T-helper 9 cell (primary cell): ENCODE measurements at regions not wholly inside any gene's neighbourhood (a gene's known extent, or its start where the extent isn't known, plus 50 kb on each side); places are given as distances from the start of the nearest gene placed in this dataset.
"Not testable (repeated sequence)": the region's sequence is repeated elsewhere in the genome, so short reads cannot be mapped to it uniquely, and the experiment has no call there.

Experiments
- DNase-seq: peaks from one replicate; pipeline ENCODE4 v3.0.0-alpha.2; 2020

DNA sequence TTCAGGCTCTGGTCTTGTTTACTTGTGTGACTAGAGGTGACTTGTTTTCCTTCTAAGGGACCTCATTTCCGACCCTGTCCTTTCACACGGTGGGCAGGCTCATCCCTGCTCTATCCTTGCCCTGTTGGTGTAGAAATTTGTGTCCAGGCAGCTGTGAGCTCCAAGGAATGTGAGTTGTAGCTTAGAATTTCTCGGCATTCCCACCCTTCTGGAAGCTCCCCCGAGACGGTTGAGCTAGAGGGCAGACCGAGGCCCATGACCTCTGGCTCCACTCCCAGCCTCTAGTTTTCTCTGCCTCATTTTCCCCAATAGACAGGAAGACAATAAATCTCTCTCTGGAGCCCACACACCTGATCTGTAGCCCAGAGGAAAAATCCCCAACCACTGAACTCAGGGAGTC lies 100.9 kb downstream of the NAV1 start:
- no peak for DNase-seq

DNA sequence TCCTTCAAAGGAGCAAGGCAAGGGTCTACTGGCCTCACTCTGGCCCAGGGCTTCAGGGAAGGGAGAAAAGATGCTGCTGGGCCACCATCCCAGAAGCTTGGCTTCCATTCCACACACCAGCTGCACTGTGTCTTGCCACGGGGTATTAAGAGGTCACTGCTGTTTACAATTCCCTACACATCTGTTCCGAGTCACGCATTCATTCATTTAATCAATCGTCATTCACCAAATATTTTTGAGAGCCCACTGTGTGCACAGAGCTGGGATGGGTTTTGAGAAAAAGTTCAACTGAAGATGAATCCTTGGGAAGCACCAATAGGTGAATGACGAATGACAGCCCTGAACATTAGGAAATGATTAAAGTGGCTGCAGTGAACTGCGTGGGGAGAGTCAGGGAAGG lies 101.7 kb downstream of the NAV1 start:
- no peak for DNase-seq

DNA sequence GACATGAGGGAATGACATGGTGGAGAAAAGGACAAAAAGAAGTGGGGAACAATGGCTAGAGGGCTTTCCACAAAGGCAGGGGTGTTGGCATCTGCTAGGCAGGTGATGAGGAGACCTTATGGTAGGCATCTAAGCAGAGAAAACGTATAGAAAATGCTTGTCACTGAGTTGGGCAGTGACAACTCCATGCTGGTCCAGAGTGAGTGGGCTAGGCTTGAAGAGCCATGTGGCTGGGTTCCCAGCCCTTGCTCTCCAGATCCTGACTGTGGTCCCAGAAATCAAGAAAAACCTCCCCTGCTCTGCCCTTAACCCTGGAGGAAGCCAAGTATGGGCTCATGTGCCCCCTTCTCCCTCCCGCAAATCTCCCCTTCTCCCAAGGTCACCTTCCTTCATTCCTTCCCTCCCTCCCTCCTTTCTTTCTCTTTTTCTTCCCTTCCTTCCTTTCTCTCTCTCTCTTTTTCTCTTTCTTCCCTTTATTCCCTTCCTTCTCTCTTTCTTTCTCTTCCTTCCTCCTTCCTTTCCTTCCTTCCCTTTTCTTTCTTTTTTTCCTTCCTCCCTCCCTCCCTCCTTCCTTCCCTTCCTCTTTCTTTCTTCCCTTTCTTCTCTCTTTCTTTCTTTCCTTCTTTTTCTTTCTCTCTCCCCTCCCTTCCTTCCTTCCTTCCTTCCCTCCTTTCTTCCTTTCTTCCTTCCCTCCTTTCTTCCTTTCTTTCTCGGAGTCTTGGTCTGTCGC lies 102.8 kb downstream of the NAV1 start:
- DNase-seq: no peak

DNA sequence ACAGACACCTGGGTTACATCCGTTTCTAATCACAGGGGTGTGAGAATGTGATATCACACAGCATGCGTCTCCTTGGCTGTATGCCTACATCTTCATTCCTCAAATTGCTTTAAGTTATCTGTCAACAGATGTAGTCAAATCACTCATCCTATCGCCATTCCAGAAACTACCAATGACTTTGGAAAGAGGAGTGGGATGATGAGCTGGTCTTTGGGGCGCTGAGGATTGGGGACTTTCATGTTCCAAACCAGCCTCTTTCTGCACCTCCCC lies 104.8 kb downstream of the NAV1 start:
- DNase-seq: no peak

DNA sequence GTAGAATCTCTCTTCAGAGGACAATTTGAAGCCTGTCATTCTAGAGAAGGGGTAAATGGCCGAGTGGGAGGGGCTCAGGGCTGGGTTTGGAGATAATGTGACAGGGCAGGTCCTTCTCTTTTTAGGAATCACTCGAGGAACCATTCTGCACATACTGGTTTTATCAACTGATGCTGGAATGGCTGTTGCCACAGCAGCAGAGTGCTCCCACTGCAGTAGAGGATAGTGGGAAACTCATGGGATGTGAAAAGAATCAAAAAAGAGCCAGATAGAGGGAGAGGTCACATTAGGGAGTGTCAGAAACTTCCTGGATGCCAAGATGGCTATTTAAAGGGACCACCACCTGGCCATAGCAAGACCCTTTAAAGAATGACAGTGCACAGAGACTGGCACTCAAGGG lies 105.3 kb downstream of the NAV1 start:
- DNase-seq: no peak

DNA sequence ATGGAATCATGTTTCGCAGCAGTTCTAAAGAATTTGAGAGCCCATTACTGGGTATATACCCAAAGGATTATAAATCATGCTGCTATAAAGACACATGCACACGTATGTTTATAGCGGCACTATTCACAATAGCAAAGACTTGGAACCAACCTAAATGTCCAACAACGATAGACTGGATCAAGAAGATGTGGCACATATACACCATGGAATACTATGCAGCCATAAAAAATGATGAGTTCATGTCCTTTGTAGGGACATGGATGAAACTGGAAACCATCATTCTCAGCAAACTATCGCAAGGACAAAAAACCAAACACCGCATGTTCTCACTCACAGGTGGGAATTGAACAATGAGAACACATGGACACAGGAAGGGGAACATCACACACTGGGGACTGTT lies 106.1 kb downstream of the NAV1 start:
- DNase-seq: not testable (repeated sequence)

DNA sequence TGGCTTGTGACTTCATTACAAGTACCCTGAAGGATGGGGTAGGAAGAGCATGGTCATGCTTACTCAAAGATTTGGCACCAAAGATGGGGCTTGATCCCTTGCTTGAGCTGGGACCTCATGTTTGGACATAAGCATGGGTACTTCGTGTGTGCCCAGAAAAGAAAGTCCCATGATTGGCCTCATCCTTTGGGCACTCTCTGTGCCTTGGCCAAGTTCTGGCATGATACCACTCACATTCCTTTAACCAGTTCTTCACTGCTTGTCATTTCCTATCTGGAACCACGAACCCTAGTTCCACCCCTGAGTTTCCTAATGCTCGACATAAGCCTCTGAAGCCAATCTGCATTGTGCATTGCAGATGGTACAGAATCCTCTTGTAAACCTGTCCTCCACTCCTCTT lies 107.0 kb downstream of the NAV1 start:
- no peak for DNase-seq

DNA sequence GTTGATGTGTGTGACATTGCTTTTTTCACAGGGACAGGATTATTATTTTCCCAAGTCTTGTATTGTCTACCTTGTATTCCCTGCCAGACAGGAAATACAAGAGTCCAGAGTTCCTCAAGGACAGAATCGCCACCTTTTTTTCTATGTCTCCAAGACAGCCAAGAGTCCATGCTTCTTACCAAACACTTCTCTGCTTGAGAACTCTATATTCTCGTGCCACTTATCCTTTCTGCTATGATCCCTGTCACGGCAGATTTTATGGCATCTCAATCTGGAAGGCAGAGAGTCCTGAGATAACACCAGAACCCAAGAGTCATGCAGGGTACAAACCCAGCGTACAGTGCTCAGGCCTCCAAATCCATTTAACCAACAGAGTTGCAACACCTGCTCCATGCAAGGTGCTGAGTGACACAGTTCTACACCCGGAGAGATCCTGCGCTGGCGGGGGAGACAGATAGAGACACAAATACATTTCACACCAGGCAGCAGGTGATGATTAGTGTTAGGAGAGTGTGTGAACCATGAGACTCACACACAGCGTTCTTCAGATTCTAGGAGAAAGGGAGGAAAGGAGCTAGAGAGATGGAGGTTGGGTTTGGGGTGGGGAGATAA lies 107.6 kb downstream of the NAV1 start:
- DNase-seq: no peak

DNA sequence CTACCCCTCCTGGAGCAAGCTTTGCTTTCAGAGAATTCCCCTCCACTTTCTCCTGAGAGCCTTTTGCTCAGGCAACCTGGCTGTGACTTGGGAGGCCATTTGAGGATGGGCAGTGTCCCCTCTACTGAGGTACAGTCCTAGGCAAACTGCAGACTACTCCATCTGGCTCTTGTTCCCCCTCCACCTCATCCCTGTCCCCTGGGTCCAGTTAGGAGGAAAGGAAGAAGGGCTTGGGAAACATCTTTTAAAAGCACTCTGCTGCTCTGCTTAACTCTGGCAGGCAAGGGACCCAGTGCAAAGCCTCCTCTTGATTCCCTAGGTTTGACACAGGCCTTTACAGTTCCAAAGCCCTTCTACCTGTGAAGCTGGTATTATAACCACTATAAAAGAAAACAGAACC lies 108.2 kb downstream of the NAV1 start:
- DNase-seq: no peak

DNA sequence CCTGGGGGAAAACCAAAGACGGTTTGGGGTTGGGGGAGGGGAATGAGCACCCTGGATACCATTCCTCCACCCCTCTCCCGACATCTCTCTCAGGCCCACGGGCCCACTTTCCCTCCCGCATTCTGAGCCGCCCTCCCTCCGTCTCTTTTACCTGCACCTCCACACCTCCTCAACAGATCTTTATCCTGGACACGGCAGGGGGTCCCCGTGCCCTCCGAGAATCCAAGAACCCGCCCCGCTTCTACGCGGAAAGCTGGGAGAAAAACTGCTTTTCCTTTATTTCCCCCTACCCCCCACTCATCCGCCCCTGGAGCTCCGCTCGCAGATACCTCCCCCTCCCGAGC lies 108.8 kb downstream of the NAV1 start:
- no peak for DNase-seq

DNA sequence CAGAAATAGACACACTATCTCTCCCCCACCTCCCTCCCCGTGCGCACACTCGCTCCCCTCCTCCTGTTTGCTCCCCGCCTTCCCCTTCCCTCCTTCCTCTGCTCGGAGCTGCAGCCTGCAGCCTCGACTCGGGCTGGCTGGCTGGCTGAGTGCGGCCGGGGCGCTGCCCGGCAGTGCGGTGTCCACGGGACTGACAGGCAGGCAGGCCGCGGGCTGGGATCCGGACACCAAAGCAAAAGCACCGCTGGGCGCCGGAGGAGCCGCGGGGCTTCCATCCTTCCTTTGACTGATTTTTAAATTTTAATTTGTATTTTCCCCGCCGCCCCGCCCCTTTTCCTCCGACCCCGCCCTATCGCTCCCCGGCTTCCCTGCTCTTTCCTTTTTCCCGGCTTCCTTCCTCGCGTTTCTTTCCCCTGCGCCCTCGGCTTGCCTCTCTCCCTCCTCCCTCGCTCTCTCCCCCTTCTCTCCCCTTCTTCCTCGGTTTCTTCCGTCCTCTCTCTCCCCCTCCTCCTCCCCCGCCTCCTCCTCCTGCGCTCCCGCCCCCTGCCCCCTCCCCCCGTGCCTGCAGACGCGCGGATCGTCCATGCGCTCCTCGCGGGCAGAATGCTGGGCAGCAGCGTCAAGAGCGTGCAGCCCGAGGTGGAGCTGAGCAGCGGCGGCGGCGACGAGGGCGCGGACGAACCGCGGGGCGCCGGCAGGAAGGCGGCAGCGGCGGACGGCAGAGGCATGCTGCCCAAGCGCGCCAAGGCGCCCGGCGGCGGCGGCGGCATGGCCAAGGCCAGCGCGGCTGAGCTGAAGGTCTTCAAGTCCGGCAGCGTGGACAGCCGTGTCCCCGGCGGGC lies 109.4 kb downstream of the NAV1 start:
- DNase-seq: no peak

DNA sequence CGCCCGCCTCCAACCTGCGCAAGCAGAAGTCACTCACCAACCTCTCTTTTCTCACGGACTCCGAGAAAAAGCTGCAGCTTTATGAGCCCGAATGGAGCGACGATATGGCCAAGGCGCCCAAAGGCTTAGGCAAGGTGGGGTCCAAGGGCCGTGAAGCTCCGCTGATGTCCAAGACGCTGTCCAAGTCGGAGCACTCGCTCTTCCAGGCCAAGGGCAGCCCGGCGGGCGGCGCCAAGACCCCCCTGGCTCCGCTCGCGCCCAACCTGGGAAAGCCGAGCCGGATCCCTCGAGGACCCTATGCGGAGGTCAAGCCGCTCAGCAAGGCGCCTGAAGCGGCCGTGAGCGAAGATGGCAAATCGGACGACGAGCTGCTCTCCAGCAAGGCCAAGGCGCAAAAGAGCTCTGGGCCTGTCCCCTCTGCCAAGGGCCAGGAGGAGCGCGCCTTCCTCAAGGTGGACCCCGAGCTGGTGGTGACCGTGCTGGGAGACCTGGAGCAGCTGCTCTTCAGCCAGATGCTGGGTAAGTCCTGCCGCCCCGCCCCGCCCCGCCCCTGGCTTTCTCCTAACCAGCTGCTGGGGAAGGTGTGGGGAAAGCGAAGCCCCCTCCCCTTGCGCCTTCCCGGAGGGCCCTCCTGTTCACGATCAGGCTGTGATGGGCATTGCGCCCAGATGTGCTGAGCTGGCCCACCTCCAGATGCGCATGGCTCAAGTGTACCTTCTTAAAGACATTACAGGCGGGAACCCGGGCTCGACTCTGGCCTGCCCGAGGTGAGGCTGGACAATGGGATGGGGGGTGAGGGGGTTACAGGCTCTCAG lies 110.2 kb downstream of the NAV1 start:
- DNase-seq: no peak

DNA sequence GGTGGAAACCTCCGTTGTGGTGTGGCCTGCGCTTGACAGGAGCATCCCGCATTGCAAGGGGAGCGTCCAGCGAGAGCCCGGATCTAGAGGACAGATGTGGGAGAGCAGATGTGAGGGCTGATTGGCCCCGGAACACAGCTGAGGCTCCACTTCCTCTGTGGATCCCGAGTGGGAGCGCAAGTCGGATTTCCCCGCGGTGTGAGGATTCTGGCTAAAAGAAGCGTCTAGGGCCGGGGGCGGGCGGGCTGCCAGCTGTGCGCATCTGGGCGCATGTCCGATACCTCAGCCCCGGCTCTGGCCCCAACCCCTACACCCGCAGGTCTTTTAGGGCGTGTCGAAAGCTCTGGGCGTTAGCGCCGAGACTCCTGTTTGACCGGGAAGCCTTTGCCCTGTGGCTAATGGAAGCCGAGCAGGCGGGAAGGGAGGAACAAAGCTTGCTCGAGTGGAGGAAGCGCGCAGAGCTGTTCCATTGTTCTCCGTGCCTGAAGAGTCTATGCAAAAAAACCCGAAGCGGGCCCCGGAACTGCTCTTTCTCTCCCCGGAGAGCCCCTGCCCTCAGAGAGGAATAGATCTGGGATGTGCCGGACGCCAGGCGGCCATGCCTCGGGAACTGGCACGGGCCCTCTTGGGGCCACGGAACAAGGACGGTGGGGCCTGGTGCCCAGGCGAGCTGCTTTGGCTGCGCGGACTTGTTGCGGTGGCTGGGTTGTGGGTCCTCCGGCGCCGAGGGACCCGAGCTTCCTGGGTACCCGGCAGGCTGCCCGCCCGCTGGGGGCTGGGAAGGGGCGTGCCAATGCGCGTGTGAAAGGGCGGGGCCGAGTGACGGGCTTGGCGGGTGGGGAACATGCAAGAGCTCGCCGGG lies 111.1 kb downstream of the NAV1 start:
- no peak for DNase-seq

DNA sequence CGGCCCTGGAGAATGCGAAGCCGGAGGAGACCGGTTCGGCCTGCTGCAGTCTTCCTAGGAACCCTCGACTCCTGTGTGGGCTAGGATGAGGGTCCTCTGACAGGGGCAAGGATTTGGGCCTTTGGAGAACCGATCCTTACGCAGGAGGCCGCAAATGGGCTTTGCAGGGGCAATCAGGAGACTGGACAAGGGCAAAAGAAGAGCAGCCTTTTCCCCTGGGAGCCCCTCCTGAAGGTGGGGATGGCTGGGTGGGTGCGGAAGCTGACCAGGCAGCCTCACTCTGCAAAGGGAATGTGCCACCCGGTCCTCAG lies 111.7 kb downstream of the NAV1 start:
- DNase-seq: no peak

DNA sequence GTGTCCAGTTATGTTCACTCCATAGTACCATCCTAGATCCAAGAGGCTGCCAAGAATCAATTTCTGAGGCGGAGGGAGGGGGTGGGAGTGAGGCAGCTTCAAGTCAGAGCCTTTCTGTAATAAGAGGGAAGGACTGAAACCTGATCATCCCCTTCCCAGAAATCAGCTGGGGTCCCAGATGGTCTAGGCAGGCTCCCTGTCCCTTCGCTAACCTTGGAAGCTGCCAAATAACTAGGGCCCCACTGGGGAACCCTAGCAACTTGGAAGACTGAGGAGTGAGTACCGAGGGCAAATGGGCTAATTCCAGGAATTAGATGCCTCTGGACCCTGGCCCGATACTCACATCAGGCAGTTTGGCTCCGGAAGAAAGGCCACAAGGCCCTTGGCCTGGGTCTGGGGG lies 113.3 kb downstream of the NAV1 start:
- no peak for DNase-seq

DNA sequence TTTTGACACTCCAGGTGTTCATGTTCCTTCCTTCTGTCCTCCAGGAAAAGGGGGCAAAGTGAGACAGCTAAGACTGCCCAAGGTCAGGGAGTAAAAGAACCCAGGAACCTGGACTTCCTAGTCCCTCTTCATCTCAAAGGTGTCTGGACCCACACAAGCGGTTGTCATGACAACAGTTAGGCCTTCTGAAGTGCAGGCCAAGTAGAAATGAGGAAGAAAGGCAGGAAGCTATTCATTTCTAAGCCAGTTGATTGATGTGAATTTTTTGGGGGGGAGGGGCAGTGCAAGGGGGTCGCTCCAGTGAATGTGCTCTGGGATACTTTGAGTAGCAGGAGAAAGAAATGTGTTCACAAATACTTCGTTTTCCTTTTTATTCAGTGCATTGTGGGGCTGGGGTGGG lies 114.3 kb downstream of the NAV1 start:
- no peak for DNase-seq

DNA sequence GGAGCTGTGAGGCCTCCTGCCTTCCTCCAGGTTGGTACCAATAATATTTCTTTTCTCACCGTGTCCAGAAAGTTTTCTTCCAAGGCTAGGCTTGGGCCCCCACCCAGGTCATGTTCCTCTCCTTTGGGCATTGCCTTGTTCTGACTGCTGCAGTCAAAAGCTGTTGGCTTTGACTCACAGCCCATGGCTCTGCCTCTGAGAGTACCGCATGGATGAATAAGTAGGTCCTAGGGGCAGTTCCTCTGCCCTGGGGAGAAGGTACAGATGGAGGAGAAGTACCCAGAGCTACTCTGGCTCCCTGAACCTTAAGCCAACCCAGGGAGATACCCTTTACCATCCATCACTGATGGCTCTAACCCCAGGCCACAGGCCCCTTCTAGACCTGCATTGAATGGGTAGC lies 115.0 kb downstream of the NAV1 start:
- DNase-seq: no peak

DNA sequence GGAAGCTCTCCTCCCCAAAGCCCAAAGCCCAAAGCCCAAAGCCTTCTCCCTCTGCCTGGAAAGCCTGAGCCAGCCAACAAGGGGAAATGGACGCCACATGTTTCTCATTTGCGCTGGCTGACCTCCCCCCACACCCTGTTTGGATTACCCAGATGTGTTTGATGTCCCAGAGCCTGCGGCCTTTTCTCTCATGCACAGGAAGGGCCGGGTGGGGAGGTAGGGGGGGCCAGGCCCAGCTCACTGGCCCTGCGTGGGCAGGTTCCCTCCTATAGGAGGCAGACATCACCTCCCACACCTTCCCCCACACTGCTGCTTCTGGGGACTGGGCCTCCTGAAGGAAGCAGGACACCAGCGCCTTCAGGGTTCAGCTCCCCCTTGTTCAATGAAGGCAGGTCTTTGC lies 116.3 kb downstream of the NAV1 start:
- no peak for DNase-seq

DNA sequence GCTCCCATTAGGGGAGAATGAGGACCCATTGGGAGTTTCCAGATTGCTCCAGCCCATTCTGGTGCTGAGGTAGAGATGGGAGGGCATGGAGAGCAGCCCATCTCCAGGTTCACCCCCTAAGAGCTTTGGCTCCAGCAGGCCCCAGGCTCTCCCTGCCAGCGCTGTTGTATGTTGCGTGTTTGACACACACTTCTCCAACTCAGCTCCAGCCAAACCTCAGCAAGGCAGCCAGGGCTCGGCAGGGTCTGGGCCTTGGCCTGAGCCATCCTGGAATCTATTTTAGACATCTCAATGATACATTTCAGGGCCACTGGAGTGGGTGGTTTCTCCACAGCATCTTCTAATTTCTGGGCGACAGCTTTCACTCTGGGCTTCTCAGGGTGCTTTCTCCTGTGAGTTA lies 117.0 kb downstream of the NAV1 start:
- DNase-seq: no peak

DNA sequence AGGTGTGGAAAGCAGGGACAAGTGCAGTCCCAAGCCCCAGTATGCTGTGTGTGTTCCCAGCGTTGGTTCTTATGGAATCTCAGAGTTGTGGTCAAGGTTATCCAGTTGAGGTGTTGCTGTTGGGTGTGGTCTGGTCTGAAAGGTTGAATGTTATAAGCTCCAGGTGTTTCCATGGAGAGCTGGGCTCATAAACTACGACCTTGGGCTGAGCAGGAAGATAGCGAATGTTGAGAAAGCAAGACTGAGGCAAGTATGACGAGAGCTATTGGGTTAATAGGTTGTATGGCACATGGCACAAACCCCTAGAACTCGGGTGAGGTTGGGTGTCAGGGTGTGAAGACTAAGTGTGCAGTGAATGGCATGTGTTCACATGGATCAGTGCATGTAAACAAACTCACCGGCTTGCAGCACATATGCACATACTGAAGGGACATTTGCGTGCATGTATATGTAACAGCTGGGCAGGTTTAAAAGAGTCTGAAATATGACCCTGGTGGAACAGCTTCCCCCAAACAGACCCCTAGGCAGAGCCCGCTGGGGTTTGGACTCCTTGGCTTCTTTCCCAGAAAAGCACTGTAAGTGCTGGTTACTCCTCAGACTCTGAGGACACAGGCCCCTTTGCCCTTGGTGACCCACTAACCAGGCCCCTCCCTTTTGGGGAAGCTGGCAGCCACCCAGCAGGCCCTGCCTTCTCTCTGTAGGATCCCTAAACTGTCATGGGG lies 117.5 kb downstream of the NAV1 start:
- DNase-seq: no peak

DNA sequence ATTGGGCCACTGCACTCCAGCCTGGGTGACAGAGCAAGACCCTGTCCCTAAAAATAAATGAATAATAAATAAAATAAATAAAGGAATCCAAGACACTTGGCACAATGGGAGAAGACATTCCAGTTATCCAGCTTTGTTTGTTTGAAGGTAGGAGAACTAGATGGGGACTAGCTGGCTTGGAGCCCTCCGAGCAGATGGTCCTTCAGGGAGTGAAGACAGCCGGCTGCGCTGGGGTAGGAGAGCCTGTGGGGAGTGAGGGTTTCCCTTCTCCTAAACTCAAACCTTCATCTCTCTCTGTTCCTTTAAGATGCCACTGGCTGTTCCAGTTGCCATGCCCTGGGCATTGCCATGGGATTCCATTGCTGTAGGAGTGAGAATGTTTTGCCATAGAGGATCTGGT lies 120.6 kb downstream of the NAV1 start:
- DNase-seq: no peak
